Mesenchymal stem cell (in vitro differentiated cells and primary cell): ENCODE measurements at regions not wholly inside any gene's neighbourhood (a gene's known extent, or its start where the extent isn't known, plus 50 kb on each side); places are given as distances from the start of the nearest gene placed in this dataset.

ENCODE experiments used
- DNase-seq: peaks from one replicate; pipeline ENCODE4 v3.0.0-alpha.2; 2013
- H2AFZ ChIP-seq: one replicate; pipeline ENCODE4 v1.6.1; 2013; ENCODE audit warnings: low read depth, mild to moderate bottlenecking, control low read depth, inconsistent platforms, low read length, moderate library complexity
- H2AK5ac ChIP-seq: 2 replicates; pipeline ENCODE4 v1.6.1; 2013; ENCODE audit warnings: low read length, moderate library complexity, mild to moderate bottlenecking, inconsistent platforms; ENCODE audit not compliant: severe bottlenecking
- H2BK120ac ChIP-seq: one replicate; pipeline ENCODE4 v1.6.1; 2013; ENCODE audit warnings: low read depth, mild to moderate bottlenecking, inconsistent platforms, low read length, moderate library complexity
- H2BK12ac ChIP-seq, 2 experiments: one replicate each; pipeline ENCODE4 v1.6.1; 2013; ENCODE audit warnings: inconsistent platforms in 2 of 2, low read length in 2 of 2, mild to moderate bottlenecking in 2 of 2, moderate library complexity in 2 of 2, control low read depth in 1 of 2
- H2BK15ac ChIP-seq: one replicate; pipeline ENCODE4 v1.6.1; 2013; ENCODE audit warnings: mild to moderate bottlenecking, low read depth, inconsistent platforms; ENCODE audit not compliant: poor library complexity, severe bottlenecking
- H2BK5ac ChIP-seq: 2 replicates; pipeline ENCODE4 v1.6.1; 2013; ENCODE audit warnings: low read depth, mild to moderate bottlenecking, low read length, control low read depth, inconsistent platforms; ENCODE audit not compliant: poor library complexity, severe bottlenecking
- H3K14ac ChIP-seq, 2 experiments: one replicate each; pipeline ENCODE4 v1.6.1; 2013; ENCODE audit warnings: inconsistent platforms in 2 of 2, low read length in 2 of 2, control low read depth in 1 of 2, mild to moderate bottlenecking in 1 of 2, moderate library complexity in 1 of 2
- H3K18ac ChIP-seq, 2 experiments: one replicate each; pipeline ENCODE4 v1.6.1; 2013; ENCODE audit warnings: inconsistent platforms in 2 of 2, low read length in 2 of 2, control low read depth in 1 of 2, low read depth in 1 of 2, mild to moderate bottlenecking in 1 of 2
- H3K23ac ChIP-seq, 2 experiments: one replicate each; pipeline ENCODE4 v1.6.1; 2013; ENCODE audit warnings: inconsistent platforms in 2 of 2, low read length in 2 of 2, mild to moderate bottlenecking in 2 of 2, moderate library complexity in 2 of 2, control low read depth in 1 of 2
- H3K27ac ChIP-seq: 2 replicates; pipeline ENCODE4 v1.5.1; 2013; ENCODE audit warnings: mild to moderate bottlenecking, moderate library complexity, low read length, control low read depth, inconsistent platforms; ENCODE audit not compliant: poor library complexity, severe bottlenecking
- H3K27me3 ChIP-seq, 2 experiments: 2 replicates each; pipeline versions ENCODE4 v1.6.1 to v1.7.0; 2013; ENCODE audit warnings: low read length in 2 of 2, mild to moderate bottlenecking in 2 of 2, moderate library complexity in 2 of 2, control low read depth in 1 of 2, inconsistent platforms in 1 of 2; ENCODE audit not compliant: control insufficient read depth in 1 of 2, insufficient read depth in 1 of 2
- H3K36me3 ChIP-seq, 2 experiments: 2 replicates each; pipeline versions ENCODE4 v1.6.1 to v1.7.0; 2013; ENCODE audit warnings: low read length in 2 of 2, control low read depth in 1 of 2, inconsistent platforms in 1 of 2, low read depth in 1 of 2, mild to moderate bottlenecking in 1 of 2; ENCODE audit not compliant: insufficient read depth in 2 of 2, control insufficient read depth in 1 of 2
- H3K4ac ChIP-seq, 2 experiments: one replicate each; pipeline ENCODE4 v1.6.1; 2013; ENCODE audit warnings: inconsistent platforms in 2 of 2, low read length in 2 of 2, mild to moderate bottlenecking in 2 of 2, moderate library complexity in 2 of 2, control low read depth in 1 of 2, low read depth in 1 of 2
- H3K4me1 ChIP-seq: 2 replicates; pipeline ENCODE4 v1.6.1; 2013; ENCODE audit warnings: low read depth, low read length, control low read depth; ENCODE audit not compliant: control insufficient read depth, insufficient read depth
- H3K4me2 ChIP-seq: 2 replicates; pipeline ENCODE4 v1.6.1; 2013; ENCODE audit warnings: low read length, mild to moderate bottlenecking, inconsistent platforms; ENCODE audit not compliant: poor library complexity, severe bottlenecking
- H3K4me3 ChIP-seq, 2 experiments: 2 replicates each; pipeline versions ENCODE4 v1.5.1 to v1.7.0; 2013; ENCODE audit warnings: low read length in 2 of 2, mild to moderate bottlenecking in 2 of 2, control low read depth in 1 of 2, low read depth in 1 of 2; ENCODE audit not compliant: insufficient read depth in 1 of 2
- H3K79me1 ChIP-seq: replicated peaks from 2 replicates; pipeline ENCODE4 v1.6.1; 2013; ENCODE audit warnings: mild to moderate bottlenecking, control low read depth, low read length, inconsistent platforms; ENCODE audit not compliant: poor library complexity, severe bottlenecking
- H3K9ac ChIP-seq: 2 replicates; pipeline ENCODE4 v1.7.0; 2013; ENCODE audit warnings: mild to moderate bottlenecking, low read length, moderate library complexity
- H3K9me3 ChIP-seq: 2 replicates; pipeline ENCODE4 v1.7.0; 2013; ENCODE audit warnings: mild to moderate bottlenecking, low read length; ENCODE audit not compliant: control insufficient read depth
- H4K8ac ChIP-seq: one replicate; pipeline ENCODE4 v1.6.1; 2013; ENCODE audit warnings: inconsistent platforms, mild to moderate bottlenecking, low read length, moderate library complexity
- H4K91ac ChIP-seq: one replicate; pipeline ENCODE4 v1.6.1; 2013; ENCODE audit warnings: mild to moderate bottlenecking, low read length, inconsistent platforms
- WGBS: methylation state at CpG from one replicate; pipeline ENCODE4 v1.1.7; 2013; ENCODE audit warnings: mixed read lengths; 5-methylcytosine and 5-hydroxymethylcytosine counted together

DNA sequence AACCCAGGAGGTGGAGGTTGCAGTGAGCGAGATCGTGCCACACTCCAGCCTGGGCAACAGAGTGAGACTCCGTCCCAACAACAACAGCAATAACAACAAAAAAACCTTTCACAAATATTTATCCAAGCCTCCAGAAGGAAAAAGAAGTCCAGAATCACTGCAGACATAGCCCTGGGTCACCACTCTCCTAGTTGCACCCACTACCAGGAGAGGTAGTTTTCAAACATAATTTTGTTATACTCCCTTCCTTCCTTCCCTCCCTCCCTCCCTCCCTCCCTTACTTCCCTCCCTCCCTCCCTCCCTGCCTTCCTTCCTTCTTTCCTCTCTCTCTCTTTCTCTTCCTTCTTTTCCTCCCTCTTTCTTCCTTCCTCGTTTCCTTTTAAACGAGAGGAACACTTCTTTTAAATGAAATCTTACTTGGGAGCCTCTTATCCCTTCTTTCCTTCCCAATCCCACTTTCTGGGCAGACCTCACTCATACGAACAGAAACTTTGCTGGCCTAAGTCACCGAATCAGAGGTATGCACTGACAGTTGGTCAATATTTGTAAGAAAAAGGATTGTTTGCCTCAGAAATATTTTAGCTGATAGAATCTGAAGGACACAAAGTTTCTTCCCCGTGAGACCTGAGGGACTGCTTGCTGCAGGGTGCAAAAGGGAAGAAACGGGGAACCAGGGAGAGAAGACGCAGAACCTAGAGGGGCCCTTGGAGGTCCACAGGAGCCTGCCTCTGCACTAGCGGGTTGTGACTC, 88.1 kb upstream of the AGAP1 start:
- Histone ChIP-seq H3K4ac (no peak overlapping the region), H2BK5ac (no peak overlapping the region), H3K4me1 (no peaks in the 10 kb centered on the region), H3K36me3 (no peaks in the 10 kb centered on the region), H3K79me1 (no peaks in the 10 kb centered on the region), H3K27ac (no peak overlapping the region), H4K8ac (no peak overlapping the region), H3K18ac (no peak overlapping the region), H3K4me2 (no peak overlapping the region), H2AK5ac (no peak overlapping the region), H3K23ac (no peak overlapping the region), H3K9me3 (no peaks in the 10 kb centered on the region), H3K14ac (no peak overlapping the region), H2BK12ac (no peak overlapping the region), H3K4me3 (no peak overlapping the region), H4K91ac (no peak overlapping the region), H2BK15ac (no peak overlapping the region), H2BK120ac (no peak overlapping the region), H2AFZ (no peak overlapping the region), H3K9ac (no peak overlapping the region), H3K27me3 (peaks cover 0 to 4% of the 10 kb centered on the region in 2 experiments)
- DNase-seq: no peak
- WGBS: 75% methylated on average over 9 of the region's 11 CpGs

DNA sequence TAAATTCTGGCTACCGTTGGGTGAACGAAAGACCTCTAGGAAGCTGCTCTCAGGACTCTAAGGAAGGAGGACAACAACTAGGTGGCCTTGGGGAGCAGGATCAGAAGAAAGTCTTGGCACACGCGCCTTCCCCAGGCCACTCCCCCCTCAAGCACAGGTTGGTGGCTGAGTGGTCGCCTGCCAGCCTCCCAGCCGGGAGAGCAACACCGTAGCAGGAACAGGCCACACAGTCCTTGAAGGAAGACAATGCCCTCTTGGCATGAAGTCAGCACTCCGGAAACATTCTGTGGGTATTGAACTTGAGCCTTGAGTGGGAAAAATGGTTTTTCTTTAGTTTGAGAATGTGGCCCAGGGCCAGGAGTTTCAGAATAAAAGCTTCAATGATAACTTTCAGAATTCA, 87.4 kb upstream of the AGAP1 start:
- no peaks in the 10 kb centered on the region for H3K9me3 ChIP-seq
- H2BK5ac ChIP-seq: no peak overlapping the region
- no peak overlapping the region for H4K91ac ChIP-seq
- peaks cover 0 to 4% of the 10 kb centered on the region in 2 experiments for H3K27me3 ChIP-seq
- no peaks in the 10 kb centered on the region for H3K36me3 ChIP-seq
- no peak overlapping the region for H2BK12ac ChIP-seq
- no peak overlapping the region for H3K4ac ChIP-seq
- no peak overlapping the region for H2BK120ac ChIP-seq
- no peak overlapping the region for H3K23ac ChIP-seq
- DNase-seq: no peak
- H3K27ac ChIP-seq: no peak overlapping the region
- no peak overlapping the region for H3K14ac ChIP-seq
- H2AK5ac ChIP-seq: no peak overlapping the region
- H2BK15ac ChIP-seq: no peak overlapping the region
- H3K79me1 ChIP-seq: no peaks in the 10 kb centered on the region
- H3K4me3 ChIP-seq: no peak overlapping the region
- no peak overlapping the region for H4K8ac ChIP-seq
- H3K18ac ChIP-seq: no peak overlapping the region
- WGBS: 90% methylated on average over 6 of the region's 8 CpGs
- H3K4me2 ChIP-seq: no peak overlapping the region
- no peaks in the 10 kb centered on the region for H3K4me1 ChIP-seq
- H3K9ac ChIP-seq: no peak overlapping the region
- no peak overlapping the region for H2AFZ ChIP-seq

DNA sequence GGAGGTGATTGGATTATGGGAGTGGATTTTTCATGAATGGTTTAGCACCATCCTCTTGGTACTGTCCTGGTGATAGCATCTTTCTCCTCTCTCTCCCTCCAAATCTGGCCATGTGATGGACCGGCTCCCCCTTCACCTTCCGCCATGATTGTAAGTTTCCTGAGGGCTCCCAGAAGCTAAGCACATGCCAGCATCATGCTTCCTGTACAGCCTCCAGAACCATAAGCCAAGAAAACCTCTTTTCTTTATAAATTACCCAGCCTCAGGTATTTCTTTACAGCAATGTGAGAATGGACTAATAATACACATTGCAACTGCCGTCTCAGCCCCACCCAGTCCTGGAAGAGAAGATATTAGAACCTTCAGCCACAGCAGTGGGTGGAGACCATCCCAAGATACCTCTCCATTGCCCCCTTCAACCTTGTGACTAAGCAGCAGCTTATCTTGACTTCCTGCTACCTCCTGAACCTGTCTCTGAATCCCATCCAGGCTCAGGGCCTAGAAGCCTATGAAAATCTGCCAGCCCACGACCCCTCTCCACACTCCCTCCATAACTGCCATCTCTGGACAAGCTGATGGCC, 81.8 kb upstream of the AGAP1 start:
- H3K23ac ChIP-seq: no peak overlapping the region
- H3K18ac ChIP-seq: no peak overlapping the region
- H2AFZ ChIP-seq: no peak overlapping the region
- 86% methylated on average over 4 of the region's 4 CpGs for whole genome bisulfite sequencing
- no peak overlapping the region for H3K4me2 ChIP-seq
- no peak overlapping the region for H3K9ac ChIP-seq
- no peak overlapping the region for H2BK15ac ChIP-seq
- H3K4ac ChIP-seq: no peak overlapping the region
- no peak overlapping the region for H2BK12ac ChIP-seq
- no peaks in the 10 kb centered on the region for H3K4me1 ChIP-seq
- no peak overlapping the region for H3K4me3 ChIP-seq
- no peak overlapping the region for H2AK5ac ChIP-seq
- no peak overlapping the region for H3K27ac ChIP-seq
- H2BK5ac ChIP-seq: no peak overlapping the region
- no peak for DNase-seq
- H4K91ac ChIP-seq: no peak overlapping the region
- H3K14ac ChIP-seq: no peak overlapping the region
- H2BK120ac ChIP-seq: no peak overlapping the region
- no peaks in the 10 kb centered on the region for H3K27me3 ChIP-seq
- H3K36me3 ChIP-seq: no peaks in the 10 kb centered on the region
- no peaks in the 10 kb centered on the region for H3K79me1 ChIP-seq
- no peak overlapping the region for H4K8ac ChIP-seq
- H3K9me3 ChIP-seq: no peaks in the 10 kb centered on the region

DNA sequence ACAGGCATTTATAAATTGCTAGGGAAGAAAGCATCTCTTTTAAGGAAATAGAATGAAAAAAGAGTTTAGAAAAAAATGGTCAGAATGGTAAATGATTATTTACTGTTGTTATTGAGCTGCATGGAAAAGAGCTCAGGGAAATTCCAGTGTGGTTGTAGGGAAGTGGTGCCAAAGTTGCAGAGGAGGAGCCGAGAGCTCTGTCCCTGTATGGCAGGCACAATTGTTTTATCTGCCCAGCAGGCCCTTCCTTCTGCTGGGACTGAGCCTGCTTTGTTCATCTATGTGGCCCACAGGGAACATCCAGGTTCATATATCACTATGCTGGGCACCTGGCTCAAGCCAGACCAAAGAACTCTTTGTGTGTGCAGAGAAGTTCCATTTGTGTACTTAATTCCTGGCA, 80.8 kb upstream of the AGAP1 start:
- WGBS: 73% methylated on average over 1 of the region's 1 CpG
- H4K8ac ChIP-seq: no peak overlapping the region

More for the DNA sequence above, 80.8 kb upstream of the AGAP1 start:
- Histone ChIP-seq H3K14ac (no peak overlapping the region), H2AFZ (no peak overlapping the region), H3K4me1 (no peaks in the 10 kb centered on the region), H2BK12ac (no peak overlapping the region), H2BK15ac (no peak overlapping the region), H3K27me3 (no peaks in the 10 kb centered on the region), H3K4ac (no peak overlapping the region), H3K18ac (no peak overlapping the region), H2BK5ac (no peak overlapping the region), H3K23ac (no peak overlapping the region), H3K9me3 (no peaks in the 10 kb centered on the region), H3K9ac (no peak overlapping the region), H2AK5ac (no peak overlapping the region), H3K4me3 (no peak overlapping the region), H3K79me1 (no peaks in the 10 kb centered on the region), H3K27ac (no peak overlapping the region), H4K91ac (no peak overlapping the region), H2BK120ac (no peak overlapping the region), H3K4me2 (no peak overlapping the region), H3K36me3 (no peaks in the 10 kb centered on the region)
- DNase-seq: no peak
